ENCODE measurements at regions not wholly inside any gene's neighbourhood (a gene's known extent, or its start where the extent isn't known, plus 50 kb on each side); places are given as distances from the start of the nearest gene placed in this dataset.
"Not testable (repeated sequence)": the region's sequence is repeated elsewhere in the genome, so short reads cannot be mapped to it uniquely, and the experiment has no call there.

DNA sequence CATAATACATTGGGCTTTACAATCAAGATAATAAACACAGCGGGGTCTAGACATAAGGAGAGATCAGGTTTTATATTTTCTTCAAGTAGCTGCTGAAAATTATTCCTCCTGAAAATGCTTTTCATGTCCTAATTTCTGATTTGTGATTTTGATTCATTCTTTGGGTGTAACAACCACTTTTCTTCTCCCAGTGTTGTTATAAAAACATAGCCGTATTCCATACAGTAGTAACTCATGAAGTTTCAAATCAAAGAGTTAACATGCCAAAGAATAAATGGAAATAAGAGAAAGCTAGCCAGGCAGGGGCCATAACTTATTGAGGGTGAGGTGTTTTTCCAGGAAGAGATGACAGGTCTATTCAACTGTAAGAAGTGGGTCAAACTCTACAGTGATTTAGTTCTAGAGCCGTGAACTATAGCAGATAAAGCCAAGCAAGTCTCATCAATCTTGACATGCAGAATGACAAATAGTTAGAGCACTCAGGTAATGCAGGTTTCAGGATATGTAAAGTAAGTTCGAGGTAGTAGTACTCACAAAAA lies 934.4 kb upstream of the SLITRK1 start:
- no peak for ATAC-seq
- no peak for DNase-seq (ENCODE audit: low spot score)

DNA sequence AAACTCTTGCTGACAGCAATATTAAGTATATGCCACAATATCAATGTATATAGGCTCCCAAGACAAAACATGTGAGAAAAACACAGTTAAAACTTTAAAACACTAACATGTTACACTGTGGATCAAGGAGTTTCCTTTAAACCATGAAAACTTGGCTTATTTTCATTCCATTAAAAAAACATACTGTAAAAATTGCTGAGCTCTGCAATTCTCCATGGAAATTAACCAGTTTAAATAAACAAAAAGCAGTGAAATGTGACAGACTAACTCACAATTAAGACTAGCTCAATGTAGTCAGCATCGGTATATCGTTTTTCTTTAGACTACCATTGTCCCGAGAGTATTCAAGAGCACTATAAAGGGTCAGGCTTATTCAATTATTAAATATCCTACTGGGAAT lies 930.5 kb upstream of the SLITRK1 start:
- ATAC-seq, result no peak
- DNase-seq (ENCODE audit: low spot score), result no peak

DNA sequence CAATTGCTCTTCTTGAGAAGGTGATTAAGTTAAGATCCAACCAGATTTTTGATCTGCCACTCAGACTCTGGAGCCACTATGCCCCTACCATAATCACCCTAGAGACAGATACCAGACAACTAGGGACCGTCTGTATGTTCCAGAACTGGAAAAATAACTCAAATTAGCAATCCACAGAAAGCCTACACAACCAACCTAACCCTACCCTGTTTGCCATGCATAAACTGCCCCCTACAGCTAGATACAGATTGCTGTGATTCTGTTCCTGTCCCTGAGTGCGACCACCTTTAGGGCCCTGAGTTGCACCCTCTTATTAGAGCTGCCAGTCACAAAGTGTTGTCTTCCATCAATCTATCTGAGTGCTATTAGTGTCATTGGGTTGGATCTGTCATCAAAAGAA lies 929.8 kb upstream of the SLITRK1 start:
- DNase-seq (ENCODE audit: low spot score), result no peak
- ATAC-seq, result no peak

DNA sequence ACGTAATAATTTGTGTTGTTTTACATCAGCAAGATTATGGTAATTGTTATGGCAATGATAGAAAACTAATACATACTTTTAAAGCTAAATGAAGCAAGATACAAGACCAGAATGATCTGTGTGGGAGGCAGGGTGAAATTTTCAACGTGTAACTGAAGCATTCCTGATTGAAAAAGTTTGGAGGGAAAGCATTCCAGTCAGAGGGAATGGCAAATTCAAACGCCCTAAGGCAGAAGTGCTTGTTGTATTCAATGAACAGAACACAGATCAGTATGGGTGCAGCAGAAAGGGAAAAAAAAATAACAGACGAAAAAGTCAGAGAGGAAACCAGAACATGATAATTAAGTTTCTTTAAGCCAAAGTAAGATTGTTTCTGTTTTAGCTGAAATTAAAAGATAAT lies 928.5 kb upstream of the SLITRK1 start:
- ATAC-seq (no peak), DNase-seq (ENCODE audit: low spot score) (no peak)

DNA sequence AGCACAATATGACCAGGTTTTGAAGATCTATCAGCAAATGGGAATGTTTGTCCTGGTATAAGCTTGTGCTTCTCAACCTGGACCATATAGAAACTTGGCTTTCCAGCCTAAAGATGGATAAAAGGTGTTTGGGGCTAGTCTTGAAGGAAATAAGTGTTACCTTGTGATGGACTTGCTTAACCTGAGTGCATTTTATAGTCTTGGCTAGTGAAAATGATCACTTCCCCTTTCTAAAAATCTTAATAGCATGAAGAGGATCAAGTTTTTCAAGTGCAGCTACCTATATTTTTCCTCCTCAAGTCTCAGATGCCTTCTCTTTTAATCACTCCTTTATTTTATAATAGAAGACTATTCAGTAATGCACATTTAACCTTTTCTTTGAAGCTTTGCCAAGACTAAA lies 919.8 kb upstream of the SLITRK1 start:
- ATAC-seq (no peak), DNase-seq (ENCODE audit: low spot score) (no peak)

DNA sequence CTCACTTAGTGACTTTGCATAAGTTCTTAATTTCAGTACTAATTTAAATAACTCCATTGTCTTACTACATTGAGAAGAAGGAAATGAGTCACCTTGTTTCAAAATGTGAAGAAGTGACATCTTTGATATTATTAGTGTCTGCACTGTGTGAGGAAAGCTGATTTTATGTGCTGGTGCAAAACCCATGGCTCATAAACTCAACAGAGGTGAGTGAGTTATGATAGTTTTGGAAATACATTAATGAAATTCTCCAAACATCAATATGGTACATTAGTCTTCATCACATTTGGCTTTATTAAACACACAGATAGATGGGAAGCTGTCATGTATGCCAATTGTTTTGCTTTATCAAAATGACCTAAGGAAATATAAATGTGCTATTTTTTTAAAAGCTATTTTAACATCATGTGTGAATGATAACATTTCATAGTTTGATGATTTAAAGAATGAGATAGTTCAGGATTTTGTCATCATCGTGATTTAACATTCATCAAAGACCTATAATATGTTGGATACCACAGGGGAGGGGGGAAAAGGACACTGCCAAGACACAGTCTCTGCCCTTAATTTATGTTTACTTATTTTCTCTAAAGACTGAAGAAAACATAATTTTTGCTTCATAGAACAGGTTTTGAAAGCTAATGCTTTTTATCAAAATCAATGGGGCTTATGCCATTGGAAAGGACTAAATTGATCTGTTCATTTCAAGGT lies 902.3 kb upstream of the SLITRK1 start:
- DNase-seq (ENCODE audit: low spot score), result no peak
- no peak for ATAC-seq

DNA sequence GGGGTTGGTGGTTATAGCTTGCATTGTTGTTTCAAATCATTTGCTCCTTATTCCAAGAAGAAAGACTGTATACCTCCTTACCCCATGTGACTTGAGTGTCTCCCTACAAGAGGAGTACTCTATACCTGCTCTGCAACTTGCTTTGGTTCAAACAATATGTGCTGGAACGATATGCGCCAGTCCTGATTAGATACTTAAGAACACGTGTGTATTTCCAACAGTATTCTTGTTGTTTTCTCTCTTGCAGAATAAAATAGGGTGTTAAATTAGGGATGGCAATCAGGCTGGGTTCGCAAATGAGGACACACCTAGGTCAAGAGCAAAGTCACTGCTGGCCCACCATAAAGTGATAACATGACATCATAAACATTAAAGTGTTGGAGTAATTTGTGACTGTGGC lies 895.0 kb upstream of the SLITRK1 start:
- ATAC-seq, result no peak

DNA sequence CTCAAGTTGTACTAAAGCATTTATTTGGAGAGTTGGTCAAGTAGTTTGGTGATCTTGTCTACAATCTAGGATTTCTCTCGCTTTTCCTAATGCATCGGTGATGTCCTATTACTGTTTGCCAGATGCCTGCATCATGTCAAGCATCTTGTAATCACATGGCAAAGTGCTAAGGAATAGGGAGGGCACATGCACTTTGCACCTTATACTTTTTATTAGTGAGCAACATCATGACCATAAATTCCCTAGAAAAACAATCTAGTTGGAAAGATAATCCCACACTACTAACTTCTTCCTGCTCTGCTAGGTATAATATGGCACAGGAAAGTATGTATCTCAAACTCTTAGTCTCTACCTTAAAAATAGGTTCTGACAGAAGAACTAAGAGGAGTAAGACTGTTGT lies 894.3 kb upstream of the SLITRK1 start:
- ATAC-seq (no peak), DNase-seq (ENCODE audit: low spot score) (no peak)

More for the DNA sequence above, 895.0 kb upstream of the SLITRK1 start:
- DNase-seq (ENCODE audit: low spot score), result no peak

DNA sequence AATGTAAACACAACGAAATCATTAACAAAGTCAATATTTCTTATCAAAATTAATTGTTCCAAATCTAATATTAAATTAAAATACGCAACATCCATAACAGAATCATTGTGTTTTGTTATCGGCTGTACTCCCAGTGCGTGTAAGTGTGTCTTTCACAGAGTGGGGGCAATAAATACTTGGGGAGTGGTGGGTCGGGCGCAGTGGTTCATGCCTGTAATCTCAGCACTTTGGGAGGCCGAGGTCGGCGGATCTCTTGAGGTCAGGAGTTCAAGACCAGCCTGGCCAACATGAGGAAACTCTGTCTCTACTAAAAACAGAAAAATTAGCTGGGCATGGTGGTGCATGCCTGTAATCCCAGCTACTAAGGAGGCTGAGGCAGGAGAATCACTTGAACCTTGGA lies 893.6 kb upstream of the SLITRK1 start:
- not testable (repeated sequence) for DNase-seq (ENCODE audit: low spot score); ATAC-seq

DNA sequence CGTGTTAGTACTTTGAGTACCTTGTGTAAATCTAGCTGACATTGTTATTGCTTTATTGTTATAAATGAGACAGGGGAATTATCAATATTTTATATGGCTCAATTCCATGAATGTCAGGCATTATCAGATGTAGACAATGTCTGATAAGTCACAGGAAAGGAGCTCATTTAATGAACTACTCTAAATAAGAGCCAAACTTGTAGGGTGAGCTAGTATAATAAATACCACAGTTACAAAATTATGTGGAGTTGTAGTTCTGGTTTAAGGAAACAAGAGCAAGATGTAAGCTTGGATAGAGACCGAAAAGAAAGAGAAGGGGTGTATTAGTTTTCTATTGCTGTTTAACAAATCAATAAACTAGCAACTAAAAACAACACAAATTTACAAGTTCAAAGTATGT lies 891.8 kb upstream of the SLITRK1 start:
- no peak for DNase-seq (ENCODE audit: low spot score)
- ATAC-seq, result no peak

DNA sequence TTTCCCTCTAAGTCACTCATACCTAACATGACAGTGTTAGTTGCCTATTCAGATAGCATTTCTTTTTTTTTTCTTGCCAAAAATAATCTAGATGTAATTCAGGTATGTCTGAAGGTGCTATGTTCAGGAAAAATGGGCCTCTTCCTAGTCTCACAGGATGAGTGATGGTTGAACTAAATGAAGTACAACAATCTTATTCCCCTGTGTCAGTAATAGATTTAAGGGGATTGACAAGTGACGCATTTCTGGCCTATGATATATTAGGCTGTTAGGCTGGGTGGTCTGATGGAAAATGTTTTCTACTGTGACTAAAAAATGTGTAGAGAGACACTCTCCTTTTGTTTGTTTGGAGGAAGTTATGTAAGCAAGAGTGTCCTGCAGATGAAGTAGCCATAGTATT lies 878.7 kb upstream of the SLITRK1 start:
- ATAC-seq, result no peak
- DNase-seq (ENCODE audit: low spot score), result no peak

DNA sequence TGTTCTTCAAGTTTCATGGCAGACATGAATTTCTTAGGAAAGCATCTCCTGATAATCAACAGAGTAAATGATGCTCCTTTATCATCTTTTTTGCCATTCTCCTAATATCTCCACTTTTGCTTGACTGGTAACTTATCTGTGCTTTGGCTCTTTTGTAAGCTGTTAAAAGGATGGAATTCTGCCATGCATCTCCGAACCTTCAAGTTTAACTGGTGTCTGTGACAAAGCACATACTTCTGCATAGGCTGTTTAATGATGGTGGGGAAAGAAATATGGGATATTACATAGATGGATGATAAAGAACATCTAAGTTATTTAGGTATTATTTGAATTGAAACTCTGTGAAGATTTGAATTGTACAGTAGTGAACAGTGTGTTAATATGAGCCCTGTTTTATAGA lies 866.9 kb upstream of the SLITRK1 start:
- no peak for ATAC-seq

DNA sequence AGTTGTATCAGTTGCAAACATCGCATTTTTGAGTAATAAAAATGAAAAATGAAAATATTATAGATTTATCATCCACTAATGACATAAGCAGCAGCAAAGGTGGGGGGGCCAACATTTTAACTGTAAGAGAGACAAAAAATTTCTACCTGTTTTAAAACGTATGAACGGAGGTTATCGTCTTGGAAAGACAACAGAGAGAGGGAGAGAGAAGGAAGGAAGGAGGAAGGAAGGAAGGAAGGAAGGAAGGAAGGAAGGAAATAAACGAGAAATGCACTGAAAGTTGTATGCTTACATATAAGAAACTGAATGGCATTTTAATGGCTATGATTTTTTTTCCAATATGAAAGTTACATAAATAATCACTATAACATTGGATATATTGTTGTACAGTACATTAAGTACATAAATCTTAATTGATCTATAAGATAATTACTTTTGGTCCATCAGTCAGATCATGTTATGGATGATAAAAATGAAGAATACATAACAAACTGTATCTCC lies 862.8 kb upstream of the SLITRK1 start:
- DNase-seq (ENCODE audit: low spot score) (no peak), ATAC-seq (no peak)

More for the DNA sequence above, 866.9 kb upstream of the SLITRK1 start:
- no peak for DNase-seq (ENCODE audit: low spot score)

DNA sequence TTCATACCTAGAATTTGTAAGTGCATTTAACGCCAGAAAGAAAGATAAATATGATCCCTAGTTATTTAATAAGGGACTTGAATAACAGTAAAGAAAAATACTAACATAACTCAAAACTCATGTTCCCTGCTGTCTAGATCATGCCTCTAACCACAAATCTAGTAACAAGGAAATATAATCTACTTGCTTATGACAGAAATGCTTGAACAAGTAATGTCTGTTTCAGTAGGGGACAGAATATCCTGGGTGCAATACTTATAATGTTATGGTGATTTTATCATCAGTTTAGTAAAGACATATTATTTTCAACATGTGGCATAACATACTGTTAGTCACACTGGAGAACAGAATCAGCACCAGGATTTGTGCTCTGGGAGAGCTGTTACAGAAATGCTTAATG lies 861.9 kb upstream of the SLITRK1 start:
- ATAC-seq (no peak), DNase-seq (ENCODE audit: low spot score) (no peak)

DNA sequence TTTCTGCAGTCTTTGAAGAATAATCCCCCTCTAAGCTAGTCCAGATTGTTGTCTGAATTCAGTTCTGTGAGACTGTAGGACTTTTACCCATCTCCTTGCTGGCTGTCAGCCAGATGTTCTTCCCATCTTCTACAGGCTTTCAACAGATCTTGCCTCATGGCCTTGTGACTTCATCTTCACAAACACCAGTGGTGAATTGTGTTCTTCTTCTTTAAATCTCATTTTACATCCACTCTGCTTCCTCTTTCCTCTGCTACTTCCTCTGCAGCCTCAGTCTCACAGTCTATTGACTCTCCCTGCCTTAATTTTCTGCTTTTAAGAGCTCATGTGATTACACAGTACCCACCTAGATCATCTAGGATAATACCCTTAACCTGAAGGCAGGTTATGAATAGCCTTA lies 859.0 kb upstream of the SLITRK1 start:
- ATAC-seq (no peak), DNase-seq (ENCODE audit: low spot score) (no peak)

DNA sequence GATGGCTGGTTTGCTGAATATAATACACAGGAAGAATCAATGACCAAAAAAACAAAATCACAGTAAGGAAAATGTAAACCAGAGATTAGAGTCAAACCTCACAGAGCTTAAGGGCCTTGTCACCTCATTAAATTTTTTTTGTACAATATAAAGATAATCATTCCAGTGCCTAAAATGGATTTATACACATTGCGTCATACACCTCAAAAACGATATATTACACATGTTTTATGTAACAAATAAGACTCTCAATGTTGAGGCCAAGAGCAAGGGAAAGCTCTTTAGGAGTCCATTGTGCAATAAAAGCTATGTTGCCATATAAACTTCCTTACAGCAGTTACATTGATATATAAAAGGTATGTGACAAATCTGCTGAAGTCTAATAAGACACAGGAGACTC lies 856.7 kb upstream of the SLITRK1 start:
- no peak for DNase-seq (ENCODE audit: low spot score)
- ATAC-seq, result no peak

DNA sequence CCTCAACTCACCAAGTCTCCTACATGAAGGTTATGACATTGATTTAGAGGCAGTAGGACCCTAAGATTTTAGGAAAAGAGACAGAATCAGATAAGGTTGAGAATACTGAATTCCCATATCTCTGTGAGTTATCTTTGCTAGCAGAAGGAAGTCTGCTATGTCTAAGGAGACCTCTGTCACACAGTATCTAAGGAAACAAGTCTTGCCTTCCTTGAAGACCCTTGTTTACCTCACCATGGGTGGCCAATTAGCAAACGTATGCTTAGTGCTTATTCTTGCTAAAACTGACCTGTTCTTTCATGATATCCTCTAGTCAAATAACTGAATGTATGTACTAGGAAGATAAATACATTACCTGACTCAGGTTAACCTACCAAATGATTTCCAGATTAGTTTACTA lies 855.4 kb upstream of the SLITRK1 start:
- DNase-seq (ENCODE audit: low spot score) (no peak), ATAC-seq (no peak)

DNA sequence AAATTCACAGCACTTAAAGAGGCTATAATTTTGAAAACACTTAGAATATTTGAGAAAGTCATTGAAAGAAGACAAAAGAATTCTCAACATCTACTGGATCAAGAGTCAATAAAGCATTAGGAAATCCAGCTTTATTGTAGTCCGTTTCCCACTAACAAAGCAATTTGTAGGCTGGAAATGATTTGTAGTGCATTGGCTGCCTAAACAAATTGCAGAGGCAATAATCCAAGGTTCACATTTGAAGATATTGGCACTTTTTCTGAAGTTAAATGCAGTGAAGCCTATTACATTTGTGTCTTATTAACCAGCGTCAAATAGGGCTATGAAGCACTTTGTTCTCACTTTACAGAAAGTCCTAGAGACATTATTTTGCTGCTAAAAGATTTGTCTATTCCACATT lies 848.1 kb upstream of the SLITRK1 start:
- no peak for DNase-seq (ENCODE audit: low spot score)
- no peak for ATAC-seq

DNA sequence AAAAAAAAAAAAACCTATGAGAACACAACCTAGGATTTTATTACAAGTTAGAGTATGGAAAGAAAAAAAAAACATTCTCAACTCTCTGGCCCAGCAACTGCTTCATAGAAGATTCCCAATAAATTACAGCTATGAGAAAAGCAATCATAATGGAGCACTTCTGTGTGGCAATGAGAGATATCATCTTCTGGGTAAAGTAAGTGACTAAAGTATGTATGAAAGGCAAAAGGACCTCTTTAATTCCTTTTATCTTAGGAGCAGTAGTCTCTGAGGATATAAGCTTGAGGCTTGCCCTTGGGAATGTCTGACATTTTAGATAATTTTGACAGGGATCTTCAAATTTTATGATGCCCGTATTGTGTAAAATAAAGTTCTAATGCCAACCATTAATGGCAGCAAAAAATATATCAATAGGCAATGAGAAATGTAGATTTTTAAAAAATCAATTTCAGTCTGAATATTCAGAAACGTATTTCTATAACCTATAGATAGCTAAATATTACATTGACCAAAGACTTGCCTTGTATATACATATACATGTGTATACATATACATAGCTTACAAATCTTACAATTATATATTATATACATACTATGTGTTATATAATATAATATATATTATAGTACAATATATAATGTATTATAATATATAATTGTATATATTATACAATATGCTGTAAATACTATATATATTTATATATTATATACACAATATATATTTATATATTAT lies 823.9 kb upstream of the SLITRK1 start:
- ATAC-seq, result no peak
- no peak for DNase-seq (ENCODE audit: low spot score)

DNA sequence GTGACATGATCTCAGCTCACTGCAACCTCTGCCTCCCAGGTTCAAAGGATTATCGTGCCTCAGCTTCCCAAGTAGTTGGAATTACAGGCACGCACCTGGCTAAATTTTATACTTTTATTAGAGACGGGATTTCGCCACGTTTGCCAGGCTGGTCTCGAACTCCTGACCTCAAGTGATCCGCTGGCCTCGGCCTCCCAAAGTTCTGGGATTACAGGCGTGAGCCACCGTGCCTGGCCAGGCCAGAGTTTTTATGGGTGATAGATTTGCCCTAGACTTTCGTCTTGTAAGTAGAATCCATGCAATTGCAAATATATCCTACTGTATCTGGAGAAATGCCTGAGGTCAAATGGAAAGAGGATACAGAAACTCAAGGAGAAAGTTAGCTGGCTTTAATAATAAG lies 819.9 kb upstream of the SLITRK1 start:
- DNase-seq (ENCODE audit: low spot score) (no peak), ATAC-seq (no peak)

DNA sequence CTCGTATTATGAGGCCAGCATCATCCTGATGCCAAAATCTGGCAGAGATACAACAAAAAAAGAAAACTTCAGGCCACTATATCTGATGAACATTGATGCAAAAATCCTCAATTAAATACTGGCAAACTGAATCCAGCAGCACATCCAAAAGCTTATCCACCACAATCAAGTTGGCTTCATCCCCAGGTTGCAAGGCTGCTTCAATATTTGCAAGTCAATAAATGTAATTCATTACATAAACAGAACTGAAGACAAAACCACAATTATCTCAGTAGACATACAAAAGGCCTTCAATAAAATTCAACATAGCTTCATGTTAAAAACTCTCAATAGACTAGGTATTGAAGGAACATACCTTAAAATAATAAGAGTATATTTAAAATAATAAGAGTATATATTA lies 815.3 kb upstream of the SLITRK1 start:
- not testable (repeated sequence) for ATAC-seq; DNase-seq (ENCODE audit: low spot score)

DNA sequence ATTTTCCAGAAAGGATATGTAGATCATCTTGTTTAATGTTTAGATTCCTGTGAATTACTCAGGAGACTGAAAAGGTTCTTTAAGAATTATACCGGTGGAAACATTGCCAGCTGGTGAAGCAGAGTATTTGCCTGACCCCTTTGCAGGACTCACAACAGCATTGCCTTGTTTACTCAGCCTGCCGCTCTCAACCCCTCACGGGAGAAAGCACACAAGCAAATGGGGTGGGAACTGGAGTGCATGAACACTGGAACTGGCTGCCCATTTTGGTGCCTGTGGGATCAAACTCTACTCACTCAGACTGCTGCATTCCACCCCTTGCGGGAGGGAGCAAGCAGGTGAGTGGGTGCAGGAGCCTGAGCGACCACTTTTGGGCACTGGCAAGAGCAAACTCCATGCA lies 804.7 kb upstream of the SLITRK1 start:
- DNase-seq (ENCODE audit: low spot score) (no peak), ATAC-seq (no peak)
